ENCODE measurements at regions not wholly inside any gene's neighbourhood (a gene's known extent, or its start where the extent isn't known, plus 50 kb on each side); places are given as distances from the start of the nearest gene placed in this dataset.
A peak's percentile ranks its signal among the peaks of the same experiment; 100 is the strongest.

GRCh38 chr20:11676630-11677287 is 240.9 kb upstream of the BTBD3 start:
- no peak for TF ChIP-seq ISL1 (CRISPR knock-in tag; IDR thresholded peaks at IDR 0.05)
- no peak for TF ChIP-seq ZNF8 (CRISPR knock-in tag; IDR thresholded peaks at IDR 0.05)
- TF ChIP-seq GLIS3 (CRISPR knock-in tag; IDR thresholded peaks at IDR 0.05) = no peak
- TF ChIP-seq PPARA (CRISPR knock-in tag; IDR thresholded peaks at IDR 0.05; ENCODE audit: borderline replicate concordance) = no peak
- no peak; the same call in 1 of the 2 replicates for TF ChIP-seq CREB5 (CRISPR knock-in tag; IDR thresholded peaks at IDR 0.05; ENCODE audit: low read depth)
- no peak for TF ChIP-seq PATZ1 (CRISPR knock-in tag; IDR thresholded peaks at IDR 0.05; ENCODE audit: borderline replicate concordance)
- no peak for TF ChIP-seq ZNF70 (CRISPR knock-in tag; IDR thresholded peaks at IDR 0.05)
- no peak for TF ChIP-seq BACH2 (CRISPR knock-in tag; IDR thresholded peaks at IDR 0.05; ENCODE audit: borderline replicate concordance)
- no peak for TF ChIP-seq ZC3H10 (CRISPR knock-in tag; IDR thresholded peaks at IDR 0.05)
- TF ChIP-seq ARNTL (CRISPR knock-in tag; IDR thresholded peaks at IDR 0.05; ENCODE audit: borderline replicate concordance, low read depth) = no peak
- TF ChIP-seq CSDC2 (CRISPR knock-in tag; IDR thresholded peaks at IDR 0.05) = no peak
- peak; percentile 62; the same call in 1 of the 3 replicates for ATAC-seq

- no peak for ATAC-seq
- no peak for TF ChIP-seq RARB (CRISPR knock-in tag; IDR thresholded peaks at IDR 0.05)
- no peak for TF ChIP-seq PATZ1 (CRISPR knock-in tag; IDR thresholded peaks at IDR 0.05; ENCODE audit: borderline replicate concordance)
- no peak for TF ChIP-seq ESRRG (CRISPR knock-in tag; IDR thresholded peaks at IDR 0.05)
- TF ChIP-seq POU6F1 (CRISPR knock-in tag; IDR thresholded peaks at IDR 0.05; ENCODE audit: borderline replicate concordance, low read depth) = no peak
- no peak for TF ChIP-seq ARNTL (CRISPR knock-in tag; IDR thresholded peaks at IDR 0.05; ENCODE audit: borderline replicate concordance, low read depth)
- no peak for TF ChIP-seq ZNF565 (CRISPR knock-in tag; conservative IDR thresholded peaks at IDR 0.05; ENCODE audit: low read depth)
- no peak for TF ChIP-seq PPARA (CRISPR knock-in tag; IDR thresholded peaks at IDR 0.05; ENCODE audit: borderline replicate concordance)
- TF ChIP-seq CREB5 (CRISPR knock-in tag; IDR thresholded peaks at IDR 0.05; ENCODE audit: low read depth) = no peak
- no peak for TF ChIP-seq ZNF70 (CRISPR knock-in tag; IDR thresholded peaks at IDR 0.05)
- TF ChIP-seq BACH2 (CRISPR knock-in tag; IDR thresholded peaks at IDR 0.05; ENCODE audit: borderline replicate concordance) = no peak
- no peak for TF ChIP-seq TSHZ2 (CRISPR knock-in tag; IDR thresholded peaks at IDR 0.05)
- TF ChIP-seq TCF4 (CRISPR knock-in tag; IDR thresholded peaks at IDR 0.05; ENCODE audit: borderline replicate concordance) = no peak
- no peak for TF ChIP-seq GLIS3 (CRISPR knock-in tag; IDR thresholded peaks at IDR 0.05)
- TF ChIP-seq ZFP30 (CRISPR knock-in tag; IDR thresholded peaks at IDR 0.05) = no peak
- no peak for TF ChIP-seq OSR1 (CRISPR knock-in tag; IDR thresholded peaks at IDR 0.05)
- no peak for TF ChIP-seq ISL1 (CRISPR knock-in tag; IDR thresholded peaks at IDR 0.05)
- TF ChIP-seq TOX (CRISPR knock-in tag; IDR thresholded peaks at IDR 0.05; ENCODE audit: borderline replicate concordance) = no peak
- TF ChIP-seq ZC3H10 (CRISPR knock-in tag; IDR thresholded peaks at IDR 0.05) = no peak
These were observed 240.3 kb upstream of the BTBD3 start for GRCh38 chr20:11677428-11677827.
